ENCODE measurements at regions not wholly inside any gene's neighbourhood (a gene's known extent, or its start where the extent isn't known, plus 50 kb on each side); places are given as distances from the start of the nearest gene placed in this dataset.

- no peak overlapping the region for H3K4me3 ChIP-seq
- DNase-seq, result no peak
- no peaks in the 10 kb centered on the region for H3K9me3 ChIP-seq
- H3K27me3 ChIP-seq, result no peaks in the 10 kb centered on the region
- H3K4me1 ChIP-seq, result no peaks in the 10 kb centered on the region
- TF ChIP-seq, protein P1, sequence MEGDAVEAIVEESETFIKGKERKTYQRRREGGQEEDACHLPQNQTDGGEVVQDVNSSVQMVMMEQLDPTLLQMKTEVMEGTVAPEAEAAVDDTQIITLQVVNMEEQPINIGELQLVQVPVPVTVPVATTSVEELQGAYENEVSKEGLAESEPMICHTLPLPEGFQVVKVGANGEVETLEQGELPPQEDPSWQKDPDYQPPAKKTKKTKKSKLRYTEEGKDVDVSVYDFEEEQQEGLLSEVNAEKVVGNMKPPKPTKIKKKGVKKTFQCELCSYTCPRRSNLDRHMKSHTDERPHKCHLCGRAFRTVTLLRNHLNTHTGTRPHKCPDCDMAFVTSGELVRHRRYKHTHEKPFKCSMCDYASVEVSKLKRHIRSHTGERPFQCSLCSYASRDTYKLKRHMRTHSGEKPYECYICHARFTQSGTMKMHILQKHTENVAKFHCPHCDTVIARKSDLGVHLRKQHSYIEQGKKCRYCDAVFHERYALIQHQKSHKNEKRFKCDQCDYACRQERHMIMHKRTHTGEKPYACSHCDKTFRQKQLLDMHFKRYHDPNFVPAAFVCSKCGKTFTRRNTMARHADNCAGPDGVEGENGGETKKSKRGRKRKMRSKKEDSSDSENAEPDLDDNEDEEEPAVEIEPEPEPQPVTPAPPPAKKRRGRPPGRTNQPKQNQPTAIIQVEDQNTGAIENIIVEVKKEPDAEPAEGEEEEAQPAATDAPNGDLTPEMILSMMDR (IDR thresholded peaks at IDR 0.05), result no peak
- H3K27ac ChIP-seq, result no peak overlapping the region
- H3K36me3 ChIP-seq, result no peaks in the 10 kb centered on the region
- intact Hi-C loops (cut with DNase I), result loop anchor here in 3 of 10 donors (5.0 to 10.0 kb wide), 4 partner anchors 422 to 802 kb away; no protein-coding TSS in a partner anchor
- WGBS, 2 donors, result 74 to 83% methylated on average over 1 of the region's 1 CpG
- ATAC-seq, result no peak
Observed at GRCh38 chr3:34686541-34686940, 888.1 kb downstream of the PDCD6IP start.

- intact Hi-C loops (cut with DNase I), result loop anchor here in 3 of 10 donors (5.0 to 10.0 kb wide), 4 partner anchors 423 to 803 kb away; no protein-coding TSS in a partner anchor
- Histone ChIP-seq H3K4me1 (no peaks in the 10 kb centered on the region), H3K9me3 (peaks cover 0 to 4% (median 0%) of the 10 kb centered on the region in 11 donors), H3K36me3 (no peaks in the 10 kb centered on the region), H3K4me3 (no peak overlapping the region), H3K27ac (no peak overlapping the region), H3K27me3 (no peaks in the 10 kb centered on the region)
- WGBS, 2 donors, result 87 to 91% methylated on average over 1 of the region's 1 CpG
- TF ChIP-seq, protein P1 (IDR thresholded peaks at IDR 0.05), result no peak
- DNase-seq (no peak), ATAC-seq (no peak)
Observed at GRCh38 chr3:34687671-34688070, 889.2 kb downstream of the PDCD6IP start.

DNA sequence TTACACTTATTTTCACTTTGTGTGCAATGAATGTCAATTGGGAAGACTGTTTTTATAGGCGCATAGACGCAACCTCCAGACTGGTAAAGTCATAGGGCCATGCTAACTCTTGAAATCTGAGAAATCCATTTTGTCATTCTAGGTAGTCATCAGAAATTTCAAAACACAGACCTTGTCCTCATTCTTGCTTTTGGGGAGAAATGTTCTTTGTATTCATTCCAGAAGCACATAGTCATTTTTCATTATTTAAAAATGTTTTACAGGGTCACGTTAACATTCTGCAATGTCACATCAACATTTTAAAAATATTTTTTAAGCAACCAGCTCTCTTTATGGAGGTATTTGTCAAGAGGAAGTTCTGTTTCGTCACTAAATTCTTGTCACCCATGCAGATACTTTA is 898.4 kb downstream of the PDCD6IP start:
- peaks cover 0 to 26% (median 3%) of the 10 kb centered on the region in 11 donors for H3K9me3 ChIP-seq
- DNase-seq (no peak), ATAC-seq (no peak)
- H3K4me3 ChIP-seq, result no peak overlapping the region
- intact Hi-C loops (cut with DNase I), result no loop called here
- H3K27ac ChIP-seq, result no peak overlapping the region
- TF ChIP-seq, protein P1 (IDR thresholded peaks at IDR 0.05), result no peak
- 83% methylated on average over 4 of the region's 4 CpGs for WGBS, 2 donors
- H3K4me1 ChIP-seq, result no peaks in the 10 kb centered on the region
- H3K27me3 ChIP-seq, result no peaks in the 10 kb centered on the region
- no peaks in the 10 kb centered on the region for H3K36me3 ChIP-seq

DNA sequence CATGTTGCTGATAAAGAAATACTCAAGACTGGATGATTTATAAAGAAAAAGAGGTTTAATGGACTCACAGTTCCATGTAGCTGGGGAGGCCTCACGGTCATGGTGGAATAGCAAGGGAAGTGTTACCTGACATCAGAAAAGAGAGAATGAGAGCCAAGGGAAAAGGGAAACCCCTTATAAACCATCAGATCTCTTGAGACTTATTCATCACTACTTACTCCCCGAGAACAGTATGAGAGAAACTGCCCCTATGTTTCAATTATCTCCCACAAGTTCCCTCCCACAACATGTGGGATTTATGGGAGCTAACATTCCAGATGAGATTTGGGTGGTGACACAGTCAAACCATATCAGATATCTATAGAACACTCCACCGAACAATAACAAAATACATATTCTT is 904.6 kb downstream of the PDCD6IP start:
- WGBS, 2 donors, result 92 to 96% methylated on average over 3 of the region's 3 CpGs

More for the DNA sequence above, 904.6 kb downstream of the PDCD6IP start:
- TF ChIP-seq, protein P1 (IDR thresholded peaks at IDR 0.05), result no peak
- no peaks in the 10 kb centered on the region for H3K27me3 ChIP-seq
- H3K27ac ChIP-seq, result no peak overlapping the region
- H3K4me1 ChIP-seq, result no peaks in the 10 kb centered on the region
- ATAC-seq (no peak), DNase-seq (no peak)
- peaks cover 0 to 42% (median 14%) of the 10 kb centered on the region in 11 donors for H3K9me3 ChIP-seq
- intact Hi-C loops (cut with DNase I), result no loop called here
- H3K4me3 ChIP-seq, result no peak overlapping the region
- H3K36me3 ChIP-seq, result no peaks in the 10 kb centered on the region

Measured in heart right ventricle (tissue), 16 donors.